H1 (cell line): ENCODE measurements at regions not wholly inside any gene's neighbourhood (a gene's known extent, or its start where the extent isn't known, plus 50 kb on each side); places are given as distances from the start of the nearest gene placed in this dataset.

Experiments
- E2F6 ChIP-seq: IDR thresholded peaks from 2 replicates; pipeline ENCODE4 v1.6.1; 2012; ENCODE audit warnings: inconsistent platforms
- HDAC2 ChIP-seq, 2 experiments: fragments of 300-600 bp in 1 of 2; sonication (generic) in 1 of 2; IDR thresholded peaks; 2 replicates each; pipeline ENCODE4 v1.6.1; 2011 to 2012; ENCODE audit warnings: low read depth in 2 of 2, low read length in 2 of 2, mild to moderate bottlenecking in 2 of 2, moderate library complexity in 2 of 2, borderline replicate concordance in 1 of 2, inconsistent platforms in 1 of 2
- JUN ChIP-seq: IDR thresholded peaks from 2 replicates; pipeline ENCODE4 v1.6.1; 2011; ENCODE audit warnings: low read depth, mild to moderate bottlenecking, improper control_type of control experiment, low read length
- KDM4A ChIP-seq: IDR thresholded peaks from one replicate; pipeline ENCODE4 v1.7.1; 2012; ENCODE audit warnings: low read depth, mild to moderate bottlenecking, moderate library complexity, low read length, inconsistent platforms; ENCODE audit not compliant: severe bottlenecking
- NRF1 ChIP-seq: IDR thresholded peaks from 2 replicates; pipeline ENCODE4 v1.6.1; 2011; ENCODE audit warnings: mild to moderate bottlenecking, low read depth, low read length, improper control_type of control experiment

- TF ChIP-seq HDAC2 (IDR thresholded peaks at IDR 0.05; ENCODE audit: borderline replicate concordance in 1 of 2, low read depth in 2 of 2, low read length in 2 of 2), result no peak
- TF ChIP-seq KDM4A, result no peak
- TF ChIP-seq NRF1, result no peak
- TF ChIP-seq E2F6, result no peak
- no peak for TF ChIP-seq JUN
These were observed 116.8 kb downstream of the TOMM20 start (continued) for GRCh38 chr1:235011599-235012435.
